ENCODE measurements at regions not wholly inside any gene's neighbourhood (a gene's known extent, or its start where the extent isn't known, plus 50 kb on each side); places are given as distances from the start of the nearest gene placed in this dataset.

DNA sequence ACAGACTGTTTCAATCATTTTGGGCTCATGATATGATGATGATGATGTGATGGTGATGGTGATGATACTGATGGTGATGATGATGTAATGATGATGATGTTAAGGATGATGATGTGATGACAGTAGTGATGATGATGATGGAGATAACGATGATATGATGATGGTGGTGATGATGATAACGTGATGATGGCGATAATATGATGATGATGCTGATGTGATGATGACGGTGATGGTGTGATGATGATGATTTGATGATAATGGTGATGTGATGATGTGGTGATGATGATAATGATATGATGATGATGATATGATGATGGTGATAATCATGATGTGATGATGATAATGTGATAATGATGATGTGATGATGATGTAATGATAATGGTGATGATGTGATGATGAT lies 612.6 kb downstream of the AACS start:
- H3K4me3 ChIP-seq (replicated peaks in 1 of 2; ENCODE audit: low read depth in 2 of 2, low read length in 2 of 2): no peak overlapping the region
- TF ChIP-seq CTCF (IDR thresholded peaks at IDR 0.05; ENCODE audit: low read depth, low read length): no peak
- no peak for DNase-seq (ENCODE audit: low read depth in 2 of 2)

- no peak for TF ChIP-seq CTCF (IDR thresholded peaks at IDR 0.05; ENCODE audit: low read depth, low read length)
- DNase-seq (ENCODE audit: low read depth in 2 of 2): no peak
- no peak overlapping the region for H3K4me3 ChIP-seq (replicated peaks in 1 of 2; ENCODE audit: low read depth in 2 of 2, low read length in 2 of 2)
Observed at GRCh38 chr12:125678589-125678993, 613.4 kb downstream of the AACS start.

DNA sequence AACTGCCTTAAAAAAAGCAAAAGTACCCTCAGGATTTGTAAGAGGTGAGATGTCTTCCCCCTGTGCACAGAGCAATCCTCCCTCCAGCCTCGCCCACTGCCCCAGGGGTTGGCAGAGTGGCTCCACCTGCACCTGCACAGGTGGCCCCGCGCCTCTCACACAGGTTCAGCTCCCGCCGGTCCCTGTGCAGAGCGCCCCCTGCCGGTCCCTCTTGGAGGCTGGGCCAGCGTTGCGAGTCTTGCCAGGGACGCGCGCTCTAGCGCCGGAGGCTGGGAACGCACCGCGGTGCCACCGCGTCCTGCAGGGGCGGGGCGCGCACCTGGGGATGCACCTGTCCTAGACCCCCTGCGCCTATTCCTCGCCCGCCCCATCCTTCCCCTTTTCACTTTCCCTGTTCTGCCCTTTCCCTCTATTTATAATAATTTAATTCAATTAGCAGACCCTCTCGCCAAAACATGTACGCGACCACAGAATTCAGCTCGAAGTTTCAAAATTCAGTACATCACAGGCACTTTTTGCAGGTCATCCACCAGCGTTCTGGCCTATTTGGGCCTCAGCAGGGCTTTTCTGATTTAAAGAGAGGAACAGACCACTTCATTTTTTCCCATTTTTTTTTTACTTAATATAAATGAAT lies 618.6 kb downstream of the AACS start:
- DNase-seq (ENCODE audit: low read depth in 2 of 2): no peak

DNA sequence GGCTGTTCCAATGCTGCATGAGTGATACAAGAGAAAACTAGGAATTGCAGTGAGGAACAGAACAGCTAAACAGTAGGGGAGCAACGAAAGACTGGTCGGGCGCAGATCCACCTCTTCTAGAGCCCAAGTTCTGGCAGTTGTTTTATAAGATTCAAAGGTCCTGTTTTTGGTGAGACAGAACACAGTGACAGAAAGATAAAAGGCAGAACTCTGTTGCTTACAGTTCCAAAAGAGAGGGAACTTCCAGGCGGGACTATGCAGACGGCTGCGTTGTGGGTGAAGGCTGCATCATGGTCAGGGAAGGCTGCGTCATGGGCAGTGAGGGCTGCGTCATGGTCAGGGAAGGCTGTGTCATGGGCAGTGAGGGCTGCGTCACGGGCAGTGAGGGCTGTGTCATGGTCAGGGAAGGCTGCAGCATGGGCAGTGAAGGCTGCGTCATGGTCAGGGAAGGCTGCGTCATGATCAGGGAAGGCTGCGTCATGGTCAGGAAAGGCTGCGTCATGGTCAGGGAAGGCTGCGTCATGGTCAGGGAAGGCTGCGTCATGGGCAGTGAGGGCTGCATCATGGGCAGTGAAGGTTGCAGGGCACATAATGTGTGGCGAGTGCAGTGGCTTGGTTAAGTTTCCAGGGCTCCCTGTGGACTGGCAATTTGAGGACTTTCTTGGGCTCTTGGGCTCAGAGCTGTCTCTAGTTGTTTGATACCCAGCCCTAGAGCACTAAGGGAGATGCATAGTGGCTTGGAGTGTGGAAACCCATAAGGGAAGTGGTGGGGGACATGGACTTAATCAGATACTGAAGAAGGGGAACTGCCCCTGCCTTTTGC lies 619.9 kb downstream of the AACS start:
- TF ChIP-seq CTCF (IDR thresholded peaks at IDR 0.05; ENCODE audit: low read depth, low read length): no peak
- H3K4me3 ChIP-seq (replicated peaks in 1 of 2; ENCODE audit: low read depth in 2 of 2, low read length in 2 of 2): no peak overlapping the region
- DNase-seq (ENCODE audit: low read depth in 2 of 2): no peak

More for the DNA sequence above, 618.6 kb downstream of the AACS start:
- no peak for TF ChIP-seq CTCF (IDR thresholded peaks at IDR 0.05; ENCODE audit: low read depth, low read length)
- no peak overlapping the region for H3K4me3 ChIP-seq (replicated peaks in 1 of 2; ENCODE audit: low read depth in 2 of 2, low read length in 2 of 2)

- TF ChIP-seq CTCF (IDR thresholded peaks at IDR 0.05; ENCODE audit: low read depth, low read length): no peak
- DNase-seq (ENCODE audit: low read depth in 2 of 2): no peak
Observed at GRCh38 chr12:125685915-125686314, 620.7 kb downstream of the AACS start.

GRCh38 chr12:125687403-125687802 lies 622.2 kb downstream of the AACS start:
- no peak for DNase-seq (ENCODE audit: low read depth in 2 of 2)
- TF ChIP-seq CTCF (IDR thresholded peaks at IDR 0.05; ENCODE audit: low read depth, low read length): no peak
- no peak overlapping the region for H3K4me3 ChIP-seq (replicated peaks in 1 of 2; ENCODE audit: low read depth in 2 of 2, low read length in 2 of 2)

More at GRCh38 chr12:125685915-125686314, 620.7 kb downstream of the AACS start:
- no peak overlapping the region for H3K4me3 ChIP-seq (replicated peaks in 1 of 2; ENCODE audit: low read depth in 2 of 2, low read length in 2 of 2)

All from cardiac fibroblast (primary cell).